Dedifferentiated amniotic fluid mesenchymal stem cell (primary cell): ENCODE measurements at regions not wholly inside any gene's neighbourhood (a gene's known extent, or its start where the extent isn't known, plus 50 kb on each side); places are given as distances from the start of the nearest gene placed in this dataset.

Source experiments
- DNase-seq: peaks from one replicate; pipeline ENCODE4 v3.0.0-alpha.2; 2016; ENCODE audit errors: extremely low spot score

DNA sequence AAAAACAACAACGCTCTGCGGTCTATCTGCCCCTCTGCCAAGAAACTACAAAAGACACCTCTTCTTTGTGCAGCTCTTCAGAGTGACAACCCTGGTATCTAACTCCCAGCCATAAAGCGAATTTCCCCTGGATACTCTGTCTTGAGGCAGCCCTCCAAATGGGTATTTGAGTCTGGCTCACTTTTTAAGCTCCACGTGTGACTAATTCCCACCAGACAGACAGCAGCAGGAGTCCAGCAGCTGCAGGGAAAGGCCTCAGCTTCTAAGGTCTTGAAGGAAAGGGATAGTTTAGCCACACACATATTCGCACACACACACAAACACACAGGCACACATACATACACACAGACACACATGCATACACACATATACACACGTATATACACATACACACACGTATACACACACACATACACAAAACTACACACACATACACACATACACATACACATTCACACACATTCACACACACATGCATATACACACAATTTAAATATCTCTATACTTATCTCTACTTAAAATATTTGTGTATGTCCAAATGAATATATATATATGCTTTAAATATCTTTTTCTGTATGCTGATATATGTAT lies 188.8 kb downstream of the TSHZ3 start:
- no peak for DNase-seq

DNA sequence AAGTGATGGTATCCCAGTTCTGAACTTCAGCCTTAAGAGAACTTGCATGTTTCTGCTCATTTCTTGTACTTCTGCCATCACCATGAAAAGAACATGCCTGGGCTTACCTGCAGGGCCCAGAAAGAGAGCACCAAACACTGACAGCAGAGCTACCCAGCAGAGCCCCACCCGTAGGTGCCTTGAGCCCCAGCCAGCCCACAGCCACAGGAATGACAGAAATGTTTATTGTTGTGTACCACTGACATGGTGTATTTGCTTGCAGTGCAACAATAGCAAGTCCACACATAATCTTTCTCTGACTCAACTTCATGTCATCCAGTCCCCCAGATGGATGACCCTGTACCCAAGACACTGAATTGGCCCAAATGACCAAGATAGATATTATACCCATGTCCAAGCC lies 195.2 kb downstream of the TSHZ3 start:
- no peak for DNase-seq

DNA sequence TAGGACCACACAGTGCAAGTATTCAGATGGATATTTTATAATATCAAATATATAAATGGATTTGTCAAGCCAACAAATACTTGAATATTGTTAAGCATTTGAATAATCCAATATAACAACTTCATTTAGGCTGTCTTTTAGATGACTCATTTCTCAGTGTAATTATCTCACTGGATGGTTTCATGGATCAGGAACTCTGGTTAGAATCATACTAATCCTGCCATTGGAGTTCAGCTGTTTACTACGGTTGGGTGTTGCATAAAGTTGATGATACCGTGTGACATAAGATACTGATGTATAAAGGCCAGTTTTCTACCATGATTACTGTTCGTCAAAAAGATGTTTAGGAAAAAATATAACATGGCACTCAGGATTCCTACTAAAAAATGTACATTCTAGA lies 196.3 kb downstream of the TSHZ3 start:
- DNase-seq, result no peak

DNA sequence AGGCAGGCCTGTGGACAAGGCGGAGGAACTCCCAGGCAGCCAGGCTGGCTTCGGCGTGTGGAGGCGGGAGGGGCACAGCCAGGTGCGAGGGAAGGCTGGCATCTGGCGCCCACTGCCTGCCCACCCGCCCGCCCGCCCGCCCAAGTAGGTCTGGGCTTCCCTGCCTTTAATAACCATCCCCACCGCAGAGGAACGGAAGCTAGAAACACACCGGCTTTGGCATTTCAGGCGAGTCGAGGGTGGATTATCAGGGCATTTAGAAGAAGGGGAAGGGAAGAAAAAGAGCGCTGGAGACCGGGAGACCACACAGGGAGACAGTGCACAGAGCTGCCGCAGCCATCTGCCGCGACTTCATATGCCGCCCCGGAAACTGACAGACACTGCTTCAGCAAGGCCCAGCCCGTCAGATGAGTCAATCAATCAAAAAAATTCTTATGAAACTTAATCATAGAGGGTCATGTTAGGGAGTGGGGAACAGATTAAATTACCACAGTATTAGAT lies 199.7 kb downstream of the TSHZ3 start:
- DNase-seq, result no peak

DNA sequence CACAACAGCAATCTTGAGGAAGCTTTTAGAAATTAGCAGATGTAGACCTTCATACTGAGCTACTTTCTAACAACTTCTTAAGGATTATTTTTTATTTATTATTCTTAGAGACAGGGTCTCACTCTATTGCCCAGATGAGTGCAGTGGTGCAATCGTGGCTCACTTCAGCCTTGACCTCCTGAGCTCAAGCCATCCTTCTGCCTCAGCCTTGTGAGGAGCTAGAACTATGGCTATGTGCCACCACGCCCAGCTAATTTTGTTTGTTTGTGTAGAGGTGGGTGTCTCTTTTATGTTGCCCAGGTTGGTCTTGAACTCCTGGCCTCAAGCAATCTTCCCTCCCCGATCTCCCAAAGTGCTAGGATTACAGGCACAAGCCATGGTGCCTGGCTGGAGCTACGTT lies 200.6 kb downstream of the TSHZ3 start:
- DNase-seq, result no peak

DNA sequence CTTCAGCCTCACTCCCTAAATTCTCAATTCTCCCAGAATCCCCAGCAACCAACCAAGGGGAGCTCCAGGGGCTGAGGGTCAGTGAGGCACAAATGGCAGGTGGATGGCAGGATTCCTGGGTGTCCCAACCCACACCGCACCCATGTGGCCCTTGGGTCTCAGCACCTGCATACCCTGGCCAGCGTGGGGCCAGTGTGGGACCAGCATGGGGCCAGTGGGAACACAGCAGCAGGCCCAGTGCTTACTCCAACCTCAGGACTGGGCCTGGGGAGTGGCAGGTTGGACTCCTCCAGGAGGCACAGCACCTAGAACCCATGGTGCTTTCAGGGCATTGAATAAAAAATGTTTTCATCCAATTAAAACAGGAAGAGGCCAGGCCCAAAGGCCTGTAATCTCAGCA lies 202.0 kb downstream of the TSHZ3 start:
- no peak for DNase-seq

DNA sequence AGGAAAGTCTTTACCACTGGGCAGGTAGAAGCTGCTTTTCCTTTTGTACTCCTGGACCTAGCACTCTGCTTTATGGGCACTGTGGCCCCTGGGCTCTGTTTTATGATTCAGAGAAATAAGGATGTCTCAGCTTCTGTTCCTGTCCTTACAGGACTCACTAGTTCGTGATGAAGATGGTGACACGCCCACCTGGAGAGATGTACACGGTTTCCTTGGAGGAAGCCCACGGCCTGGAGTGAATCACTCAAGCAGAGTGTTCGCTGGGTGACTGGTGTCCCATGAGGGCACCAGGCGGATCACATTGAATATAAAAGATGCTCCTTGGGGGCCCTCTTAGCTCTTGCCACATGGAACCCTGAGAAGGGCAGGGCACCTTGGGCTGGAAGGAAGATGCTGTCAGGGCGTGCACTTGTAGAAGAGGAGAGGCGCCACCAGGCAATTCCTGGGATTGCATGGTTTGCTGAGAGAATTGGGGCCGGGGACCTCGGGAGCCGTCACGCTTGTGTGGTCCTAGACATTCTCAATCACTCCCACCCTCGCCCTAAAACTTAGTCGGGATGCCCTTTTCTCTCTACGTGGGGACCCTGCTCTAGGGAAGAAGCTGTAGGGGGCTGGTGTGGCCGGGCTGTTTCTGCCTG lies 202.6 kb downstream of the TSHZ3 start:
- DNase-seq, result no peak

DNA sequence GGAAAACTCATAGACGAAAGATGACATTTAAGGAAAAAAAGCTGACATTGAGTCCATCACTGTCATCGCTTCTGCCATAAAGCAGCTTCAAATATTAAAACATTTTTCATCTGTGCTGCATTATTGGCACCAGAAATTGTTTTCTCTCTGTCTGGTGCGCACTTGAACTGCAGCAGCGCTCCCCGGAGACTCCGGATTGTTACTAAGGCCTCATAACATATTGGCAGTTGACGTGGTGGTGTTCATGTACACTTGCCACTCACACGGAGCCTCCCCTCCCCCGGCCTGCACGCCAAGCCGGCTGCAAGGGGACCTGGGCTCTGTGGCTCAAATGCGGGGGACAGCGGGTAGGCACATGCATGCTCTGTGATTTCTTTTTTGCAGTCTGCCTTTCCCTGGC lies 203.2 kb downstream of the TSHZ3 start:
- no peak for DNase-seq

DNA sequence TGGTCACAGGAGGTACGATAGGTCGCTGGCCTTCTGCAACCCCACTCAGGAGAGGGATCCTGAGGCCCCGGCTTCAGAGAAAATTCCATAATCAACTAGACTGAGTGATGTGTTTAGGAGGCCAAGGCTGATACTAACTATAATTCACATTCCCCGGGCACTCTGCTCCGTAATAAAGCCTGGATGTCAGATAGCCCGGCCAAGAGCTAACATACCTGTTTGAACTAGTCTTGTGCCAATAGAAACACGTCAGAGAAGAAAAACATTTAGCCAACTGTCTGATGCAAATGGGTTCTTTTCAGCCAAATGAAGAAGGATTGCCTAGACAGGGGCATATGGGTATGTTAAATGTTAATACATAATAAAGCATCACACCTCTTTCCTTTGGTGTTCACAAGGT lies 204.2 kb downstream of the TSHZ3 start:
- DNase-seq, result no peak

DNA sequence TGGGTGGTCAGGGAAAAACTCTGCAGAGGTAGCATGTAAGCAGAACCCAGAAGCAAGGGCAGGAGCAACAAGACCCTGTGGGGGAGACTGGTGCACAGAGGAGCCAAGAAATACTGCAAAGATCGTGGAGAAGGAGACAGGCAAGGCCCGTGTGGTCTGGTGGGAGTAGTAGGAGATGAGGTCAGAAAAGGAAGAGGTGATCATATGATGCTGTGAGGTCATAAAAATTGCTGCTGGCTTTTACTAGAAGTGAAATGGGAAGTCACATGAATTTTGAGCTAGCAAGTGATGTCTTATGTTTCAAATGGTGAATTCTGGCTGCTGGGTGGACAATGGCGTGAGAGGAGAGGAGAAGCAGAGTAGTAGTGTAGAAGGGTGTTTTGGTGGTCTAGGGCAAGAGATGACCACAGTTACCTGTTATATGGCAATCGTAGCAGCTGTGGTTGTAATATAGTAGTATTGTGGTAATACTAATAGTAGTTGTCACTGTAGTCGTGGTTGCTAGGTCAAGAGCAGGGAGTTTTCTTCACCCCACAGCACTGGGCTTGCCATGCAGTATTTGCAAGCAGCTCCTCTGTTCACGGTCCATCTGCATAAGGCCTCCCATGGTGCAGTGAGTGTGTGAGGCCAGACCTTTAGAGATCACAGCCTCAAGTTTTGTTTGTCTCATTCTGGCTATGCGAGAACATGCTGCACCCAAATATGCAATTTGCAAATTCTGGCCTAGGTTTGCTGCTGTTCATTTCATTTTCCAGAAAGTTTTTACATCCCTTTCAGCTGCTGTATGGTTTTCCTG lies 205.0 kb downstream of the TSHZ3 start:
- no peak for DNase-seq

DNA sequence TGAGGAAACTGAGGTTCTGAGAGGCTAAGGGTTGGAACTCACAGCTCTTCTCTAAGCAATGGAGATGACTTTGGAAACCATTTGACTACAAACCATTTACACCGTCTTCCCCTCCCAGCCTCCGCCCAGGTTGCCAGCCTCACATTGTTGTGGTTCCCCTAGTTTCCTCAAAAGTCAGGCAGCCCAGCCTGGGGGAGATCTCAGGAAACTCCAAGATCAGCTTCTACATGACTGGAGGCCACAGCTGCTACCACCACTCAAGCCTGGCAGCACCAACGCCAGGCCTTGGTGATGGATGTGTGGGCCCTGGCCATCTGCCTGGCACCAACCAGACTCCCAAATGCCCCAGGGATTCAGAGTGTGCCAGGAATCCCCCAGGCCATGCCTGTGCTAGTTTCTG lies 207.9 kb downstream of the TSHZ3 start:
- no peak for DNase-seq

DNA sequence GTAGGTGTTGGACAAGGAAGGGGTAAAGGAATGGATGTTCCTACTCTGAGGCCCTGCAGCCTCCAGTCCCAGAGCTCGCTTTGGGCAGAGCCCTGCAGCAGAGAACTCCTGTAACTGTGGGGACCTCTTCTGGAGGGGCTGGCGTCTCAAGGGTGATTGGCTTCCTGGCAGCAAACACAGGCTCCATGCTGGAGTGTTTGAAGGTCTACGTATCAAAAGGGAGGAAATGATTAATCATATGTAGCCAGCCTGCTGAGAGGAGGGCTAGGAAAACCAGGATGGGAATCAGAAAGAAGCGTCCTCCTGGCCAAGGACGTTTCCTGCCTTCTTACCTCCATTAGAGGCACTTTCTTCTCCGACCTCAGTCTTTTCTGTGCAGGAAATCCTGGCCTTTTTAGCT lies 208.5 kb downstream of the TSHZ3 start:
- no peak for DNase-seq

DNA sequence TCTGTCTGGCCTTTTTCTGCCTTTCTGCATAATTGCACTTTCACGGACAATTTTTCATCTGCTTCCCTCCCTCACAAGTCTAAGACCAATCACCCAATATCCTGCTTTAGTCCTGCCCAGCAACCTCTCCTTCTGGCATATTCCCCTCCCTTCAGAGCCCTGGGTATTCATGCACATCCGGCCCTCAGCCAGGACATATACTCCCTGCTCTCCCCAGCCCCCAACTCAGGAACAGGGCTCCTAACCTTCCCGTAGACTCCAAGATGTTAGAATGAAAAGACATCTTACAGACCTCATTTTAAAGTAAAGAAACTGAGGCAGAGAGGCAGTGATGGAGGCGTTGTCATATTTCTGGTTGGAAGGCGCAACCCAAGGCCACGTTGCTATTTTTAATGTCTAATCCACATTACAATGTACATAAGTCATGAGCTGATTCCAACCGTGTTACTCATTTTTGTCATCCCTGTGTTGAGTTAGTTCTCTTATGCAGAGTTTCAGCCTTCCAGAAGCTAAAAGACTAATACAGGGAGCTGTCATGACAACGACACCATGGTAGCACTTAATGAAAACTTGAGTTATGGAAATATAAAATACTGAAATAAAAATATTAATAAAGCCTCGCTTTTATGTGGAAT lies 209.2 kb downstream of the TSHZ3 start:
- DNase-seq, result peak; percentile 79

DNA sequence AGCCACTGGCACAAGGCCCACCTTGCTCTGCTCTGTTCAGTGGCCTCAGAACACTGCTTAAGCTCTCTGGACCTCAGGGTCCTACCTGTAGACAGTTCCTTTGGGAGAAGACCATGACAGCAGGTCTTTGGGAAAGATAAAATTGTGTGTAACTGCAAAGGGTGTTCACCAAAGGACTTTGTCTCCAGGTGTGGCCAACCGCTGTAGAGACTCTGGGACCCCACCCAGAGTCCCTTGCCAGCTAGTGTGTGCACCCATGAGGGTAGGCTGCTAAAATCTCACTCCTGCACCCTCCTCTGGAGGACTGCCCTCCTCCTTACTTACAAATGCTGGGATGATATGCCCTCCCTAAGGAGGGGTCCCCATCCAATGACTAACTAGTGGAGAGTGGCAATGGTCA lies 211.2 kb downstream of the TSHZ3 start:
- DNase-seq, result no peak

DNA sequence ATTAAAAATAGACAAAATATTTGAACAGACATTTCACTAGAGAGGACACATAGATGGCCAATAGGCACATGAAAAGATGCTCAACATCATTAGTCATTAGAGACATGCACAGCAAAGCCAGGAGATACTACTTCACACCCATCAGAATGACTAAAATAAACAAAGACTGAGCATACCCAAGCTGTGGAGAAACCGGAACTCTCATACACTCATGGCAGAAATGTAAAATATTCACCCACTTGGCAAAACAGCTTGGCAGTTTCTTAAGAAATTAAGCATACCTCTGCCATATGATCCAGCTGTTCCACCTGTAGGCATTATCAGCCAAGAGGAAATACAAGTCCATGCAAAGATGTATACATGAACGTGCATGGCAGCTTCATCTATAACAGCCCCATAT lies 213.4 kb downstream of the TSHZ3 start:
- DNase-seq, result no peak

DNA sequence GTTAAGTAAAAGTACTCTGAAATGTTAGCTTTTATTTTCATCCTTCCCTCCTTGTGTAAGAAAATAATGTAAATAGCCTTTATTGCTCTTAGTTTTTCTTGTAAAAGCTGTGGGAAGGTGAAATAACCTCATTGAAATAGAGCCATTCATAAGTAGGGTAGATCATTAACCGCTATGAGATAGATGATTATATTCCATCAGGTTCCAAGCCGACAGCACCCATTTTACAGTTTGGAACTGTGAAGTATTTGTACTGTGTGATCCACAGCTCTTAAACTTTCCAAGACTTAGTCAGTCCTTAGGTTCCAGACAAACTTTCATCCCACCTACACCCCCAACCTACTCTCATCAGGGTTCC lies 216.5 kb downstream of the TSHZ3 start:
- no peak for DNase-seq

DNA sequence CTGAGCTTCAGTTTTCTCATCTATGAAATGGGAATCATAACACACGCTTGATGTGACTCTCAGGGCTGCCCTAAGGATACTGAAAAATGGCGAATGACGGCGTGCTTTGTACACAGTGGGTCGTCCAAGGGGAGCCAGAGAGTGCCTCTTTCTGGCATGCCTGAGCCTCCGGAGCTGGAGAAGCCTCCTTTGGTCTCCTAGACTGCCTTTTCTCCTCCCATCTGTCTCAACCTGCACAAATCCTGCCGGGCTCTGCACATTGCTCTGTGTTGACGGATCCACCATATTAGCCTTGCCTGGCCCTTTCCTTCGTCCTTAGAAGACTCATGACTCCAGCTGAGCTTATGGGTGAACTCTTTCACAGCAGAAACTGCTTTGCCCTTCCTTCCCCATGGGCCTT lies 220.9 kb downstream of the TSHZ3 start:
- no peak for DNase-seq

DNA sequence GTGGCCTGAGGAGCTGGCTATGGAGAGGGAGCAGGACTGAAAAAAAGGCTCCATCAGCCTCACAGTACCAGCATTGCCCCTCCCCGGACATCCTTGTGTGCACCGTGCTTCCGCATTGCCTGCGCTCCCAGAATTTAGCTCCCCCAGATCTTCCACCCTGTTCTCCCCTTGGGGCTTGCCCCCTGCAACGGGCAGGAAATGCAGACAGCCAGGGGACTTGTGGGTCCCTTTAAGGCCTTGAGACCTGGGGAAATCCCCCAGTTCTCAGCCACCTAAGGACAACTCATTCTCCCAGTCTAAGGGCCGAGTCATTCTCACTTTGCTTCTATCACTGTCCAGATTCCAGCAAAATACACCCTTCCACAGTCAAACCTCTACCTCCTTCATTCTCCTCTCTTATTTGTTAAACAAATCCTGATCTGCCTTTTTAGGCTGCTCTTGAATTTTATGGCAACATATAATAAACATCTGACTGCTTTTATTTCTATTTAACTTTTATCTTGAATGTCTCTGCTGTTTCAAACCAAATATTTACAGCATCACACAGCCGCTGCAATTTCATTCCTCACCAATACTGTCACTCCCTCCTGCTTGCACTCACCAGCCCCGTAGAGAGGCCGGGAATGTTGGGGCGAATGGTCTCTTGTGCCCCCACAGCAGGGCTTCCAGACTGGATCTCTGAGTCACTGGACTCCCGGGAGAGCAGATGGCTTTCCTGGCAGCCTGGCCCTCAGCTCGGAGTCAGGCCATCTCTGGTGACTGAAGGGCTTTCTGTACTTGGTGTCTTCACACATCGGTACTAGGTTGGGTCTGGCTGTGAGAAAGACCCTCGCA lies 221.9 kb downstream of the TSHZ3 start:
- DNase-seq, result peak; percentile 76

DNA sequence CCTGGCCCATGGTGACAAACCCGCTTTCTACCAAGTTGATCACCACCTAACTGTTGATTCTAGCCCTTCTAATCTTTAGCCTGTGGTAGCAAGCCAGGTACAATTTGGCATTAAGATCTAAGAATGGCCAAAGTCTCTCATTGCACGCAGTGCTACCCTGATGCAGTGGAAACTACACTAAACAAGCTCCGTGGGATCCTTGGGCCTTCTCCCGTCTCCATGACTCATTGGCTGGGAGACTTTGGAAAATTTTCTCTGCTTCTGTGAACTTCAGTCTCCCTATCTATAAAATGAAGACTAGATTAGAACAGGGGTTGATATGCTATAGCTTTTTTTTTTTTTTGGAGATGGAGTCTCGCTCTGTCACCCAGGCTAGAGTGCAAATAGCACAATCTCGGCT lies 223.0 kb downstream of the TSHZ3 start:
- no peak for DNase-seq

DNA sequence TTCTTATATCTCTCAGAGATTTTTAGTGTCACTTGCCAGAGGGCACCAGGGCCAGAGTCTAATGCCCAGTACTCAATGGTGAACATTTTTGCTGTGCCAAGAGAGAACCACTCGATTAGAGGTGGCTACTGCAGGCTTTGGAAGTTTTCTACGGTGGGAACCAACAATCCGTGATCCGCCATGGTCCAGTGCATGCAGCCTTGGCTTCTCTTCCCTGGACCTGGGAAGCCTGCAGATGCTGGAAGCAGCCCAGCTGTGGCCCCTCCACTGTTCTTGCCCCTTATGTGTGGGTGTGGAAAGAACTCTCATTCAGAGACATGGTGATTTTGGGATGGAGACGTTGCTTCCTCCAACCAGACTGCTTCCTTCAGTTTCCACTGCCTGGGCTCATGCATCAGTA lies 224.2 kb downstream of the TSHZ3 start:
- DNase-seq, result no peak

DNA sequence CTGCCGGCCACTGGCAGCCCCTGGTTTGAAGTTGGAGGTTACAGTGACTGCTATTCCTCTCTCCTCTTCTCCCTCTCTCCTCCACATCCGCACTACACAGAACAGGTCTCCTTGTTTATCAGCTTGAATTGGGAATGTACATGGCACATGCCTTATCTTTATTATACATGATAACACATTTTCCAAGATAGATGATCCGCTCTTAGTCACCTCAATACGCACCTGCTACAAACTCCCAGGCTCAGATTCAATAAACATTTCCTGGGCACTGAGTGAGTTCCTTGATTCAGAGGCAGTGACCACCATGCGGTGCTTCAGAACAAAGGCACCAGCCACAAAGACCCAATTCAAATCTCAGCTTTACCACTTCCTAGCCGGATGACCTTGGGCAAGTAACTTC lies 227.7 kb downstream of the TSHZ3 start:
- DNase-seq, result no peak

DNA sequence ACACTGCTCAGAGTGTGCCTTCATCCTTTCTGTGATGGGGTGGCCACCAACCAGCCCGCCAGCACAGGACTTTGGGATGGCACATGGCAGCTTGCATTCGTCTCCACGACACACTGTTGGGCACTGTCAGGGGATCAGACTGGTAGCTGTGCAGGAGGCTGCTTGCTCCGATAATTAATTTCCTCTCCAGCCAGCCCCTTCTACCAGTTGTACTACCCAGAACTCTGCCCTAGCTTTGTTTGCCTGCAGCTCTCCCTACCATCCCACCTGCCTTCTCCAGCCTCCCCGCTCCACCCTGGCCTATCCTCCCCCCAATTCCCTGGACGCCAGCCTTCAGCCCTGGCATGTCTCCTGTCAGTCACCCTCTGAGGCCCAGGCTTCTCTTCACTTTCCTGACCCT lies 228.3 kb downstream of the TSHZ3 start:
- DNase-seq, result no peak
